GM12875 (cell line): ENCODE measurements at regions not wholly inside any gene's neighbourhood (a gene's known extent, or its start where the extent isn't known, plus 50 kb on each side); places are given as distances from the start of the nearest gene placed in this dataset.

Experiments
- H3K4me3 ChIP-seq: one replicate; pipeline ENCODE4 v1.5.1; 2011; ENCODE audit warnings: low read depth, low read length, control low read depth
- CTCF ChIP-seq: IDR thresholded peaks from 2 replicates; pipeline ENCODE4 v1.5.1; 2011; ENCODE audit warnings: low read depth, mild to moderate bottlenecking, control low read depth, inconsistent platforms, low read length, moderate library complexity, borderline replicate concordance; ENCODE audit not compliant: insufficient read depth

GRCh38 chr3:154542837-154543236, 112.8 kb upstream of the GPR149 start:
- no peak overlapping the region for H3K4me3 ChIP-seq
- no peak for TF ChIP-seq CTCF

GRCh38 chr3:154540950-154541604, 111.1 kb upstream of the GPR149 start:
- no peak for TF ChIP-seq CTCF
- H3K4me3 ChIP-seq: no peak overlapping the region

DNA sequence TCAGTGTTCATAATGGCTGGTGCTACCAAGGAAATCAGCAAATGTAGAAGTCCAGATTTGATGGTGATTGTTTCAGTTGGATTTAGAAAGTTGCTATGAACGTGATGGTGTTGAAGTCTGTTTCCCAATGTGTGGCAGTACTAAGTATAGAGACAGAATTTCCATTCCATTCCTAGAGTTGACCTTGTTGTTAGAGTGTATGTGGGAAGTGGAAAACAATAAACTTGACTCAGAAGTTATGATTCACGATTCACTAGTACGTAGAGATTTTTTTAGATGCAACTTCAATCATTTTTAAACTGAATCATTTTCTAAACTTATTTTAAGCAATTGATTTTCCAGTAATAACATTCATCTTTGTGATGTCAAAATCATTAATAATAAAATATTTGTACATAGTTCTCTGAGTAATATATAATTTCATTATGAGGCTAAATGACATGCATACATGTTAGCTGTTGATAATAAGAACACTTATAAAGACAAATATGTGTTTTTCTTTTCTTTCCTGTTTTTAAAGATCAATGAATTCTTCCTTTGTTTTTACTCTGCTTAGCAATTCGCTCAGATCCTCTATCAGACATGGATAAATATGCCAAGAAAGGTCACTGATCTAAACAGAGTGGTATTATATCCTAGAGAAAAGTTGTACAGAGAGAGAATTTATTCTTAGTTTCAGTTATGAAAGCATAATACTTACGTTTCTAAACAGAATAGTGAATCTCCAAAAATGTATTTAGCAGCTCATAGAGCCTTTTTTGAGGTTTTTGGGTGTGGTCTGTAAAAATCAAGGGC, 108.8 kb upstream of the GPR149 start:
- TF ChIP-seq CTCF: no peak
- H3K4me3 ChIP-seq: no peak overlapping the region

- TF ChIP-seq CTCF: no peak
- H3K4me3 ChIP-seq: no peak overlapping the region
These were observed 106.8 kb upstream of the GPR149 start for GRCh38 chr3:154536751-154537150.

DNA sequence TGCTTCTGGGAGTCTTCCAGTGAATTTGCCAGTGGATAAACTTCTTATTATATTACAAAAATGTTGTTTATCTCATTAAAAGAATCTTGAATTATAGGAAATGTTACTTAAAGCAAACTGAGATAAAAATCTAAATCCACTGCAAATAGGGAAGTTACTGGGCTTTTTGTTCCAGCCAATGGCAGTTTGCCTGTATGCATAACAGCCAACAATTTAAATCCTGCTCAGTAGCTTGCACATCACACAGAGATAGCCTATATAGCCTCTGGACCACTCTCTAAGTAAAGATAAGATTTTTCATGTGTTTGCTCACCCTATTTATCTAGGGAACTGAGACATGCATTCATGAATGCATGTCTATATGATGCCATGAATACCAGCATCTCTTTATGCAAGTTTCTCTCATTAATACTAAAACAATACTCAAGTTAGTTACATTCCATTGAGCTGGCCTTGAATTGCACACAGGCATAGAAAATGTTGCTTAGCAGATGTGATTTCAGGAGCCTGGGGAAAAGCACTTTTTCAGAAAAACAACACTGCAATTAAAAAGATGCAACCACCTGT, 92.1 kb upstream of the GPR149 start:
- no peak overlapping the region for H3K4me3 ChIP-seq
- no peak for TF ChIP-seq CTCF

DNA sequence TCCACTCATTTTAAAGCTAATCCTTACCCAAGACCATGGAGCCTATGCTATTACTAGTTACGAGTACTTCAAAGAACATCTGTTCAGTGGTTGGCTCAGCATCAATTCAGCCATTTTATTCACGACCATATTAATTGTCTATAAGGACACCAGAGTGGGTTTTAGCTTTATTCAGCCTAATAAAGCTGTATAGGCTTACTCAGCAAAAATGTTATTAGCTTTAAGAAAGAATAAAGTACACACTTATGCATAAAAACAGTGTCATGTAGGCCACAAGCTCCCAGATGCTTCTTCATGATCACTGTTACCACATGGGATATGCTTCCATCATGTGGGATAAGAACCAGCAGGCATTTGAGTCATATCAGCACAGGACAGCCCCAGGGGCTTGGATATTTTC, 87.4 kb upstream of the GPR149 start:
- no peak overlapping the region for H3K4me3 ChIP-seq
- TF ChIP-seq CTCF: no peak

DNA sequence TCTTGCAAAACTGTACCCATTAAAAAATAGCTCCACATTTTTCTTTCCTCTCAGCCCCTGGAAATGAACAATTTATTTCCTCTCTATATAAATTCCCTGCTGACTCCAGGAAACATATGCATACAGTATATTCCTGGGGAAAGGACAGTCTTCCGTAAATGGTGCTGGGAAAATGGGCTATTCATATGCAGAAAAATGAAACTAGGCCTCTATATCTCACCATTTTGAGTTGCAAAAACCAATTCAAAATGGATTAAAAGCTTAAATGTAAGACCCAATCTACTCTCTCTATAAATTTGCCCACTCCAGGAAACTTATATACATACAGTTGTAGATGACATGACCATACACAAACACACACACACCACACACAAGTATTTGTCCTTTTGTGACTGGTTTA, 85.9 kb upstream of the GPR149 start:
- no peak overlapping the region for H3K4me3 ChIP-seq
- no peak for TF ChIP-seq CTCF
